Hematopoietic multipotent progenitor cell treated with erythropoietin and hydrocortisone succinate and interleukin-3 and kit ligand, for 6 days (in vitro differentiated cells): ENCODE measurements at regions not wholly inside any gene's neighbourhood (a gene's known extent, or its start where the extent isn't known, plus 50 kb on each side); places are given as distances from the start of the nearest gene placed in this dataset.

Source experiments
- DNase-seq: peaks from one replicate; pipeline ENCODE4 v3.0.0-alpha.2; 2015

- DNase-seq, result no peak
Observed at GRCh38 chr10:43965033-43965917, 316.6 kb upstream of the ZNF32 start.

GRCh38 chr10:43964486-43964885 lies 315.8 kb upstream of the ZNF32 start:
- DNase-seq, result no peak

GRCh38 chr10:43963793-43964425 lies 315.2 kb upstream of the ZNF32 start:
- DNase-seq, result no peak

GRCh38 chr10:43963379-43963778 lies 314.7 kb upstream of the ZNF32 start:
- DNase-seq, result no peak

GRCh38 chr10:43962346-43963191 lies 313.9 kb upstream of the ZNF32 start:
- DNase-seq, result no peak

GRCh38 chr10:43961523-43962345 lies 313.1 kb upstream of the ZNF32 start:
- DNase-seq, result no peak

- no peak for DNase-seq
Observed at GRCh38 chr10:43960981-43961380, 312.3 kb upstream of the ZNF32 start.

GRCh38 chr10:43960477-43960876 lies 311.8 kb upstream of the ZNF32 start:
- DNase-seq, result no peak

- DNase-seq, result no peak
Observed at GRCh38 chr10:43960135-43960415, 311.4 kb upstream of the ZNF32 start.

- no peak for DNase-seq
Observed at GRCh38 chr10:43959364-43960134, 310.9 kb upstream of the ZNF32 start.

GRCh38 chr10:43958964-43959363 lies 310.3 kb upstream of the ZNF32 start:
- DNase-seq, result no peak

GRCh38 chr10:43958071-43958432 lies 309.4 kb upstream of the ZNF32 start:
- DNase-seq, result no peak

GRCh38 chr10:43957267-43958070 lies 308.8 kb upstream of the ZNF32 start:
- DNase-seq, result no peak

- no peak for DNase-seq
Observed at GRCh38 chr10:43955978-43956377, 307.3 kb upstream of the ZNF32 start.

GRCh38 chr10:43955002-43955596 lies 306.4 kb upstream of the ZNF32 start:
- DNase-seq, result no peak

GRCh38 chr10:43953672-43954071 lies 305.0 kb upstream of the ZNF32 start:
- no peak for DNase-seq

GRCh38 chr10:43952760-43953159 lies 304.1 kb upstream of the ZNF32 start:
- no peak for DNase-seq

- DNase-seq, result no peak
Observed at GRCh38 chr10:43949351-43949750, 300.7 kb upstream of the ZNF32 start.

- no peak for DNase-seq
Observed at GRCh38 chr10:43946445-43946844, 297.8 kb upstream of the ZNF32 start.

GRCh38 chr10:43945908-43946307 lies 297.2 kb upstream of the ZNF32 start:
- no peak for DNase-seq
